ENCODE measurements at regions not wholly inside any gene's neighbourhood (a gene's known extent, or its start where the extent isn't known, plus 50 kb on each side); places are given as distances from the start of the nearest gene placed in this dataset.
"Not testable (repeated sequence)": the region's sequence is repeated elsewhere in the genome, so short reads cannot be mapped to it uniquely, and the experiment has no call there.

DNA sequence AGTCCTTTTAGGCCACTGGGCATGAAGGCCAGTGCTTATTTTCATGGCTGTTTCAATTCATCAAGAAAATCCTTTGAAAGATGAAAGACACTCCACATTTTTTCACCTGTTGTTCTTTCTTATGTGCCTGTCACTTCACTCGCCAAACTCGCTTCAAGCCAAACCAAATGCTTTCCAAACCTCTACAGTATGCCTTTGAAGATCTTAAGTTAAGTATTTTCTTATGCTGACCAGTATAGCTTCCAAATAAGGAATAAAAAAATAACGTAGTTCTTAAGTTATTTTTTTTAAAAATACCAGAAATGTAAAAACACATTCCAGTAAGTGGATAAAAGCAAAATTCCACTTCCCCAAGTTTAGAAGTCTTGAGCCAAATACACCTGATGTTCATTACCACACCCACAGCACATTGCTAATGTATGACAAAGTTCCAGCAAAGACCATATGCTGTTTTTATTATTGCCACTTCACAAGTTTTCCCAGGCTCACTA lies 186.1 kb downstream of the MTERF1 start:
- DNase-seq: peak; percentile 68

DNA sequence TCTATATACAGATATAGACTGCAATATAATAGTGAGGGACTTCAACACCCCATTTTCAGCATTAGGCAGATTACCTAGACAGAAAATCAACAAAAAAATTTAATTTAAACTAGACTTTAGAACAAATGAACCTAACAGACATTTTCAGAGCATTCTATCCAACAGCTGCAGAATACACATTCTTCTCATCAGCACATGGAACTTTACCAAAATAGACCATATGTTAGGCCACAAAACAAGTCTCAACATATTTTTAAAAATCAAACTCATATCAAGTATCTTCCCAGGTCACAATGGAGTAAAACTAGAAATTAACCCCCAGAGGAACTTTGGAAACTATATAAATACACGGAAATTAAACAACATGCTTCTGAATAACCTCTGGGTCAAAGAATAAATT lies 169.6 kb downstream of the MTERF1 start:
- DNase-seq: no peak

DNA sequence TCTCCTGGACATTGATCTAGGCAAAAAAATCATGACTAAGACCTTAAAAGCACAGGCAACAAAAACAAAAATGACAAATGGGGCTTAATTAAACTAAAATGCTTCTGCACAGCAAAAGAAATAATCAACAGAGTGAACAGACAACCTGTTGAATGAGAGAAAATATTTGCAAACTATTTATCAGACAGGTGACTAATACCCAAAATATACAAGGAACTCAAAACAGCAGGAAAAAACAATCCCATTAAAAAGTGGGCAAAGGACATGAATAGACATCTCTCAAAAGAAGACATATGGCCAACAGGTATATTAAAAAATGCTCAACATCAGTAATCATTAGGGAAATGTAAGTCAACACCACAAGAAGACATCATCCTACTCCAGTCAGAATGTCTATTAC lies 166.8 kb downstream of the MTERF1 start:
- no peak for DNase-seq

DNA sequence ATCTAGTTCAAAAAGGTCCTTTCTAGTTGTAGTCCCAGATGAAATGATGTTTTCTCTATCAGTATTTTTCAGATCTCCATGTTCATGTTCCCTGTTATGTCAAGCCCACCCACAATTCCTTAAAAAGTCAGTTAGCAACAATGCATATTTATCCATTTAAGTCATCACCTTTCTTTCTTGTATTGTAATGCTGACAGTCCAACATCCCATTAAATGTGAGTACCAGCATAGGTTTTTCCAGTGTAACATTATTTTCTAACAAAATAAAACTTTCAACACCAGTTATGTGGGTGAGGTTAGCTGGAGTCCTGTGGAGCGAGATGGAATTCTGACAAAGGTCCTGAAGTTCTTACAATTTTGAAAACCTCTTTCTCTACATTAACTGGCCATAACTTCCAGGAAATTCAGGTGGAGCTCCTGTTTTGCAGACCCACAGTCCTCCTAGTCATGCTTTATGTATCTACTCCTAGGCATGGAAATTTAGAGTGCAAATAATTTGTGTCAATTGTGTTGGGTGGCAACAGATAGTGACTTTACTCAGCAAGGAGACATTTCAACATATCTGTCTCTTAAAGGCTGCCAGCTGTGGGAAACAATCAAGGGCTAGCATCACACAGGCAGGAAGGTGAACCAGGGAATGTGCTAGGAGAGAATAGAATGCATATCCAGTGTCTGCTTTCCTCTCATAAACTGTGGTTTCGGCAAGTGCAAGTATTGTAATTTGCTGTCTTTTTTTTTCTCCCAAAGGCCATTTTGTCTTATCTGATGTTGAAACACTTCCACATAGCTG lies 162.6 kb downstream of the MTERF1 start:
- DNase-seq: peak; percentile 71

DNA sequence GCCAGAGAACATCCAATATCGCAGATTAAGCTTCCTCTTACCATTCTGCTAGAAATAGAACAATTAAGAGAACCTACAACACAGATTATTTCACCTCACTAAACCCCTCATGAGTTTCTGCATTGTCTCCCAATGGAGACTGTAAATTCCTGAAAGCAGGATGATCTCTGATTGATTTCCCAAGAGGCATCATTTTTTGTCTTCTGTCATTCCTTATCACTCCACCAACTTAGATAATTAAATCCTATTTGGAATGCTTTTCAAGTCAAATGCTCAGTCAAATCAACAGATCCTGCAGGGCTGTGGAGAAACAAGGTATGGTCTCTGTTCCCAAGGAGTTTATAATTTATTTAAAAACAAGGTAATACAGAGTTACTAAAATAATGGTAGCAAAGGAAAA lies 161.5 kb downstream of the MTERF1 start:
- no peak for DNase-seq

DNA sequence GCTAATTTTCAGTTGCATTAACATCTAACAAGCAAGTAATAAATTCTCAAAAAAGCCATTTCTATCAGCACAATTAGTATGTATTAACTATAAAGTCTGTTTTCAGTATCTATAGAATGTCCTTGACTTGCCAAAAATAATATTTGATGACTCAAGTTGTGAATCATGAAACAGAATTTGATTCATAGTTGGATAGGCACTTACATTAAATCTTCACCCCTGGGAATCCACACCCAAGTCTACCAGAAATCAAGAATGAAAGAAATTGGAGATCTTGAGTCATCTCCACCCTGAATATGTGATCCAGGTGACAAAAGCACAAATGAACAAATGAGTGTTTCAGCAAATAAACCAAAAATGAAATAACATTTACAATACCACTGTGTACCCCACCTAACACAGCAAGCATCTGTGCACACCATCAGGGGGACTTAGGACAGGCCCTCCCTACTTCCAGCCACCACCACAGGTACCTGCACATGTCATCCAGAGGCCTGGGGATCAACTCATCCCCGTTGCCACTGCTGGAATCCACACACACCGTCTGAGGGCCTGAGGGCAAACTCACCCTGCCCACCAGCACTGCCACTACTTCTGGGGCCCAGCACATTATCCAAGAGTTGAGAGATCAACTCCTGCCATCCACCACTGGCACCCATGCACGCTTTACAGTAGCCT lies 160.1 kb downstream of the MTERF1 start:
- peak; percentile 90 for DNase-seq

DNA sequence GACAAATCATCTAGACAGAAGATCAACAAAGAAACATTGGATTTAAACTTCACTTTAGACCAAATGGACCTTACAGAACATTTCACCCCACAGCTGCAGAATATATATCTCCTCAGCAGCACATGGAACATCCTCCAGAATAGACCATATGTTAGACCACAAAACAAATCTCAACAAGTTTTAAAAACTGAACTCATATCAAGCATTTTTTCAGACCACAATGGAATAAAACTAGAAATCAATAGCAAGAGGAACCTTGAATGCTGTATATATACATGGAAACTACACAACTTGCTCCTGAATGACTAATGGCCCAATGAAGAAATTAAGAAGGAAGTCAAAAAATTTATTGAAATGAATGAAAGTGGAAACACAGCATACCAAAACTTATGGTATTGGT lies 157.7 kb downstream of the MTERF1 start:
- no peak for DNase-seq

DNA sequence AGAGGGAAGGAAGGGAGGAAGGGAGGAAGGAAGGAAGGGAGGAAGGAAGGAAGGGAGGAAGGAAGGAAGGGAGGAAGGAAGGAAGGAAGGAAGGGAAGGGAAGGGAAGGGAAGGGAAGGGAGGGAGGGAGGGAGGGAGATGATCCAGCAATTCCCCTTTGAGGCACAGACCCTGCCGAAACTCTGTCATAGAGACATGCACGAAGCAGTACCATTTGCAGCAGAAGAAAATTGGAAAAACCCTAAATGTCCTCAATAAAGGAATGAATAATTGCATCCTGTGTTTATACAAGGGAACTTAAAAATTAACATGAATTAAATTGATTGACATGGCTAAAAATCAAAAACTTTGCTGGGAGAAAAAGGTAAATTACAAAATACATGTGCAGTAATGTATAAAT lies 151.5 kb downstream of the MTERF1 start:
- DNase-seq: not testable (repeated sequence)

DNA sequence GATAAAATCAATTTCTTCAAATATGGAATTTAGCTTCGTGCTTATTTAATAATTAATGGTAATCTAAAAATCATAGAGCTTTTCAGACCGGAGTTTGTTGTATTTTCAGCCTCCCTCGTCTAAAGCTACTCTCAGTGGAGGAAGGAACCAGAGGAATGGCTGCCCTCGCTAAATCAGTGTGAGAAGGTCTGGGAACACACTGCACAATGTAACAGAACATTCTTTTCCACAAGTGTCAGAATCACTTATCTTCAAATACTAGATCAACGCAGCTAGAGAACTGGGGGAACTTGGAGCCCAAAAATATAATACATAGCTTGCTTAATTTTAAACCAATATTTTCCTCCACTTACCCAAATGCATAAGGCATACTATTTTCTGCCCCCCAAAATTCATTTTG lies 148.5 kb downstream of the MTERF1 start:
- no peak for DNase-seq

DNA sequence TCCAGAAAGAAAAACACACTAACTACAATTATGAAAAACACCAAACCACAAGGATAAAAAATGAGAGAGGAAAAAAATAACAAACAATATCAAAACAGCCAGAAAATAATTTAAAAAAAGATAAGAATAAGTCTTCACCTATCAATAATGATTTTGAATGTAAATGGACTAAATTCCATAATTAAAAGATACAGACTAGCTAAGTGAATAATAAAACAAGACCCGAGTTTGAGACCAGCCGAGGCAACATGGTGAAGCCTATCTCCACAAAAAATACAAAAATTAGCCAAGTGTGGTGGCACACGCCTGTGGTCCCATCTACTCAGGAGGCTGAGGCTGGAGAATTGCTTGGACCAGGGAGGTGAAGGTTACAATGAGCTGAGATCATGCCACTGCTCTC lies 131.1 kb downstream of the MTERF1 start:
- DNase-seq: no peak

DNA sequence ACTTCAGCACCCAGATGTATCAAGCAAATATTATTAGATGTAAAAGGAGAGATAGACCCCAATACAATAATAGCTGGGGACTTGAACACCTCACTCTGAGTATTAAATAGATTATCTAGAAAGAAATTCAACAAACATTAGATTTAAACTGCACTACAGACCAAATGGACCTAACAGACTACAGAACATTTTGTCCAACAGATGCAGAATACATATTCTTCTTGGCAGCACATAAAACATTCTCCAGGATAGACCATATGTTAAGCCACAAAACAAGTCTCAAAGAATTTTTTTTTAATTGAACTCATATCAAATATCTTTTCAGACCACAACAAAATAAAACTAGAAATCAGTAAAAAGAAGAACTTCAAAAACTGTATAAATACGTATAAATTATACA lies 130.4 kb downstream of the MTERF1 start:
- DNase-seq: no peak

DNA sequence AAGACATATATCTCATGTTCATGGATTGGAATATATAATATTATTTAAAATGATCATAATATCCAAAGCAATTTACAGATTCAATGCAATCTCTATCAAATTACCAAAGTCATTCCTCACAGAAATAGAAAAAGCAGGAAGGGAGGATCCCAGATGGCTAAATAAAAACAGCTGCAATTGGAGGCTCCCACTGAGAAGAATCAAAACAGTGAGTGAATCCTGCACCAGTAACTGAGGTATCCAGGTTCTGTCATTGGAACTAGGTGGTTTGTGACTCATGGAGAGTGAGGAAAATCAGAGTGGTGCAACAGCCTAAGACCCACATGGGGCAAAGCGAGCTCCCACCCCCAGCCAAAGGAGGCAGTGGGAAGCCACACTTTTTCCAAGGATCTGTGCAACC lies 128.4 kb downstream of the MTERF1 start:
- DNase-seq: peak; percentile 16

DNA sequence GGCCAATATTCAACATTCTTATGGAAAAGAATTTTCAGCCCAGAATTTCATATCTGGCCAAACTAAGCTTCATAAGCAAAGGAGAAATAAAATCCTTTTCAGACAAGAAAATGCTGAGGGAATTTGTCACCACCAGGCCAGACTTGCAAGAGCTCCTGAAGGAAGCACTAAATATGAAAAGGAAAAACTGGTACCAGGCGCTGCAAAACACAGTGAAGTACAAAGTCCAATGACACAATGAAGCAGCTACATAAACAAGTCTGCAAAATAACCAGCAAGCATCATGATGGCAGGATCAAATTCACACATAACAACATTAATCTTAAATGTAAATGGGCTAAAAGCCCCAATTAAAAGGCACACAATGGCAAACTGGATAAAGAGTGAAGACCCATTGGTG lies 126.2 kb downstream of the MTERF1 start:
- DNase-seq: not testable (repeated sequence)

DNA sequence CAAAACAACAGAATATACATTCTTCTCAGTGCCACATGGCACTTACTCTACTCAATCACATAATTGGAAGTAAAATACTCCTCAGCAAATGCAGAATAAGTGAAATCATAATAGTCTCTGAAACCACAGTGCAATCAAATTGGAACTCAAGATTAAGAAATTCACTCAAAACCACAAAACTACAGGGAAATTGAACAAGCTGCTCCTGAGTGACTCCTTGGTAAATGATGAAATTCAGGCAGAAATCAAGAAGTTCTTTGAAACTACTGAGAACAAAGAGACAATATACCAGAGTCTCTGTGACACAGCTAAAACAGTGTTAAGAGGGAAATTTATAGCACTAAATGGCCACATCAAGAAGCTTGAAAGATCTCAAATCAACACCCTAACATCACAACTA lies 125.4 kb downstream of the MTERF1 start:
- peak; percentile 54 for DNase-seq

DNA sequence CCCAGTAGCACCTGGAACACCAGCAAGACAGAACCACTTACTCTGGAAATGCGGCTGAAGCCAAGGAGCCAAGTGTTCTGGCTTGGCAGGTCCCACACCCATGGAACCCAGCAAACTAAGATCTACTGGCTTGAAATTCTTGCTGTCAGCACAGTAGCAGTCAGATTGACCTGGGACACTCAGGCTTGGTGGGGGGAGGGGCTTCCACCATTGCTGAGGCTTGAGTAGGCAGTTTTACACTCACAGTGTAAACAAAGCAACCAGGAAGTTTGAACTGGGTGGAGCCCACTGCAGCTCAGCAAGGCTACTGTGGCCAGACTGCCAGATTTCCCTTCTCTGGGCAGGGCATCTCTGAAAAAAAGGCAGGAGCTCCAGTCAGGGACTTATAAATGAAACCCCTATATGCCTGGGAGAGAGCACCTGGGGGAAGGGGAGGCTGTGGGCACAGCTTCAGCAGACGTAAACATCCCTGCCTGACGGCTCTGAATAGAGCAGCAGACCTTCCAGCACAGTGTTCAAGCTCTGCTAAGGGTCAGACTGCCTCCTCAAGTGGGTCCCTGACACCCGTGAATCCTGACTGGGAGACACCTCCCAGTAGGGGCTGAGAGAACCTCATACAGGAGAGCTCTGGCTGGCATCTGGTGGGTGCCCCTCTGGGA lies 121.2 kb downstream of the MTERF1 start:
- DNase-seq: peak; percentile 67

DNA sequence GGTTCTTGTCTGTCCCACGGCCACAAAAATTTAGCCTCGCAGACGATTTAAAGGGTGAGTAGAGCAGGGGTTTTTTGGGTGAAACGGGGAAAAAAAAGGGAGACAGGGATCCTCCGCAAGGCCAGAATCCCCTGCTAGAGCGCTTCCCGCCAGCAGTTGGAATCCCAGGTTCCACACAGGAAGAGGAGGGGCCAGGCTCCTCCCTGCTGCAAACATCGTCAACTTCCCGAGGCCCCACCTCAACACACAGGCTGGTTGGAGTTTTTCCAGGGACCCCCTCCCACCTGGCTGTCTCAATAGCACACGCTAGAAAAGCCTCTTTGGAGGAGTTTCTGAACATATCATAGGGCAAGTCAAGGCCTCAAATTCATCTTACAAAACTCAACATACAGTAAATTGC lies 112.7 kb downstream of the MTERF1 start:
- DNase-seq: no peak

DNA sequence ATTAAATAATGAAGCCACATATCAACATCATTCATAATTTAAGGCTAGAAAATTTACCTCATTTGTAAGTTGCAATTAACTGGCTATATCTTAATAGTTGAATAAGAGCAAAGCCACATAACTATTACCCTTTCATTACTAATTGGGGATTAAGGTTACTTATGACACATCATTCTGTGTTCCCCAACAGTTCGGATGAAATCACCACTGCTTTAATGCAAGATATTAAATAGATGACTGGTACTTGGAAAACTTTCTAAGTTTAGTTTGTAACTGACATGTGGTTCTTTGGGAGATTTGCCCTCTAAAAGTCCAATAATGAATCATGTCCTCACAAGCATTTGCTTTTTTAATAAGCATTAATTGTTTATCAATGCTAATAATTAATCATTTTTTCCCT lies 109.1 kb downstream of the MTERF1 start:
- peak; percentile 14 for DNase-seq

DNA sequence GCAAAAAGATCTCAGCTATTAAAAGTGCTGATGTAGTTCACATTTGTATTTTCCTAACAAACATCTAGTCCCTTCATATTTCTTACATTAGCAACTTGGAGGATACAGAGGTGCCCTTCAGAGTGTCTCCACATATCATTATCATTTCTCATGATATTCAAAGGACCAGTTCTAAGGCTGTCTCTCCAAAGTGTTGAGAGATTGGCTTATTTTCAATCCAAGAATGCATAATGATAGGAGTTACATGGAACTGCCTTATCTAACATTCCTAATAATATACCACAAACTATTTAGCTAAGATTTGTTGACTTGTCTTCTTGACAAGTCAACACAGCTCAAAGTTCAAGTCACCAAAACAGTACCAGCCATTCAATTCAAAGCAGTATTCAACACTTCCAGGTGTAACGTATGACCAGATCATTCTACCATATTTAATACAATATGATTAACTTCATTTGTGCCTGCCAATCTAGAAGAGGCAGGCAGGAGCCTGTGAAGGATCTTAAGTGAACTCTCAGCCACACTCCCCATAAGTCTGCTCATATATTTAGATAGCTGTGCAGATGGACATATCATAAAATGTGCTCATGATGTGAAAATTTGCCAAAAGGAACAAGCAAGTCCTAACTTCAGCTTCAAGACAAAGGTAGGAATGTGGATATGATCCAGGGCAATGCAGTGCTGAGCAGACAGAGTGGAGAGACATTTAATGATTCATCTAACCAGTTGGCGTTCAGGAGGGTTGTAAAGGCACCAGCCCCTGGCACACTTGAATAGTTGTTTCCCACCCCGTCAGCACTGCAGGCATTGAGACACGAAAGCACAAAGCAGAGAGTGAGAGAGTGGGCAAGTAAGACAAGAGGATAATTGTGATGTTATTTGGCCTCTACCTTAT lies 108.3 kb downstream of the MTERF1 start:
- DNase-seq: peak; percentile 39

DNA sequence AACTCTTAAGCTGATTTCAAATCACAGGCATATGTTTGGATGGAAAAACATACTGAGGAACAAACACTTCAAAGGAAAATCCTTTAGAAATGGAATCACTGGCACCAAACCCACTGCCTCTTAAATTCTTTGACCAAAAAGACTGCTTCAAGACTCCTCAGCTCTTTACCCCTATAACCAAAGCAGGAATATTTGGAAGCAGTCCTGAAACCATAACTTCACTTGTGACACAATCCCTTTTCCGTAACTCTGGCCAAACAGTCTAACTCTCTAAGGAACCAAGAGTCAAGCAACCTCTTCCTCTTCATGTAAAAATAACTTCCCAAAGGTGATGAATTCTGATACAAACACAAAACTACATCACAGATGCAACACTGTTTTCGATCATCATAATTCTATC lies 104.3 kb downstream of the MTERF1 start:
- DNase-seq: no peak

DNA sequence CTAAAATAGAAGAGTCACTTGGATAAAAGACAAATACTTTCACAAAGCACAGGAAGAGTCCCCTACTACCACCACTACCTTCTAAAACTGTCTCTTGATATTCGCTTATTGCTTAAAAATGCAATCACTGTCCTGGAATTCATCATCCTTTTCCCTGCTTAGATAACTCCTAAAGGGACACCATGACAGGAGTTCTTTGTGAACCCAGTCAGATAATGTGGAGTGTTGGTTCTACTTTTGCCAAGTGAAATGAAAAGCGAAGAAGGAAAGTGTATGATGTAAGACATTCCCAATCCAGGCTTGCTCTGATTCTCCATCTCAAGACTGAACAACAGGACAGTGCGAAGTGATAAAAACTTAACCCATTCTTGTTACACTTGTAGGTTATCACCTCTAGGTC lies 103.0 kb downstream of the MTERF1 start:
- no peak for DNase-seq

DNA sequence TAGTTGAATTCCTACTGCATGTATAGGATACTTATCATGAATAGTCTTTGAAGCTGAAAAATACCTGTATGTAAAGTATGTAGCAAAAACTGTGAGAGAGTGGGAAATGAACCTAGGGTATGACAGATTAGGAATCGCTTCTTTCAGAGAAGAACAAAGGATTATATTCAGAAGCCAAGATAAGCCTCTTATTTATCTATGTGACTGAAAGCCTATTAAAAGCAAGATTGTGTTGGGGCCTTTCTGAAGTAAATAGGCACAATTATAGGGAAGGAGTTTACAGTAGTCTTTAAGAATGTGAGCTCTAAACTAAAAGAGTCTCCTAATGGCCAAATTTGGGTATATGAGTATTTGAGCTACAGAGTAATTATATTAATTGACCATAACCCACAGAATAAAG lies 102.1 kb downstream of the MTERF1 start:
- no peak for DNase-seq

DNA sequence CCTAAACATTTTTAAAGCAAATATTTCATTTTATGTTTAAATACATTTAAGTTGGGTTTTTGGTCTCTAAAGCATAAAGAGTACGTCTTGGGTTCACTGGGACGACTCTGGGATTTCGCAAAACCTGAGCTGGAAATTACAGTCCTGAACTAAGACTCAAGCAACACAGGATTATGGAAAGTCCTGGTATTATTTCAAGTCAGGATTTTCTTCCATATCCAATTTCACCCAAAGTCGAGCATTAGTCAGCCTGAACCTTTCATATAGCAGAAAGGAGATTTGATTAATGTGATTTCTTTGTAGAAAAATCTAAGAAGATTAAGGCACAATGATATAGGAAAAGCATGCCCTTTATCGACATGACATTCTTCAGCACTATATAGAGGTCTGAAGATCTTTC lies 100.0 kb downstream of the MTERF1 start:
- no peak for DNase-seq

DNA sequence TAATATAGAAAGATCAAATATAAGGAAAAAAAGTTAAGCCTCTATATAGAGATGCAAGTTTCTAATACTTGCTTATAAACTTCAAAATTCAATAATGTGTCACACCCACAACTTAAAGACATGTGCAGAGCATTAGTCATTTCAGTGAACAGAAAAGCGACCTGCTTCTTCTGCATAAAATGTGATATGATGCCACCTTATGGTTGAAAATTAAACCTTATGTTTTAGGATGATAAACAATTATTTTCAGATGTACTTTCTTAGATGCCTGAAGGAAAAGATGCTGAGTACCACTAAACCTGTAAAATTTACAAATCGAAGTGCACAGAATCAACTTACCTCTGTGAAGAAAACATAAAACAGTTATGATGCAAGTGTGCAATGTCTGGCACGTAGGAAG lies 96.0 kb downstream of the MTERF1 start:
- peak; percentile 76 for DNase-seq

Data from fibroblast of skin of scalp (primary cell).